Activated T-cell treated with anti-CD3 and anti-CD28 coated beads, Interleukin-2, amount 50 U/mL, for 48 hours (primary cell): ENCODE measurements at regions not wholly inside any gene's neighbourhood (a gene's known extent, or its start where the extent isn't known, plus 50 kb on each side); places are given as distances from the start of the nearest gene placed in this dataset.

ENCODE experiments used
- DNase-seq, 2 experiments: peaks; one replicate each; pipeline ENCODE4 v3.0.0-alpha.2; 2020

DNA sequence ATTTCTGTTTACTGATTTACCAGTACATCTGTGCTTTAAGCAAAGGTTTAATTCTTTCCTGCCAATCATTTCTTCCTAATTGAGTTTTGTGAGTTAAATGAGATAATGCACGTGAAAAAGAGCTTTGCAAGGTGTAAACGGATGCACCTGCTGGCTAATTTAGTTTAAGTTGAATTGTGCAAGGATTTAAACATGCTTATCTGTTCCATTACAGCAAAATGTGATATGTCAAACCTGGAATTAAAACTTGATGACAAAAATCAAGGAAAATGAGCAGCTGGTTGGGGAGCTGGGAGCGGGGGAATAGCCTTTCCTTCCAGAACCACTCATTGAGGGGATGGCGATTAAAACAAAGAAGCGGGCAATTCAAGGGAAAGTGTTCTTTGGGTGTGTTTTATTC, 155.0 kb upstream of the CTTNBP2 start:
- no peak for DNase-seq

GRCh38 chr7:118029826-118030422, 154.0 kb upstream of the LSM8 start:
- no peak for DNase-seq

- DNase-seq, result no peak
These were observed 150.7 kb upstream of the LSM8 start for GRCh38 chr7:118033273-118033672.

- DNase-seq, result no peak
These were observed 143.9 kb upstream of the LSM8 start for GRCh38 chr7:118039963-118040489.

- DNase-seq, result no peak
These were observed 143.4 kb upstream of the LSM8 start for GRCh38 chr7:118040562-118040961.

DNA sequence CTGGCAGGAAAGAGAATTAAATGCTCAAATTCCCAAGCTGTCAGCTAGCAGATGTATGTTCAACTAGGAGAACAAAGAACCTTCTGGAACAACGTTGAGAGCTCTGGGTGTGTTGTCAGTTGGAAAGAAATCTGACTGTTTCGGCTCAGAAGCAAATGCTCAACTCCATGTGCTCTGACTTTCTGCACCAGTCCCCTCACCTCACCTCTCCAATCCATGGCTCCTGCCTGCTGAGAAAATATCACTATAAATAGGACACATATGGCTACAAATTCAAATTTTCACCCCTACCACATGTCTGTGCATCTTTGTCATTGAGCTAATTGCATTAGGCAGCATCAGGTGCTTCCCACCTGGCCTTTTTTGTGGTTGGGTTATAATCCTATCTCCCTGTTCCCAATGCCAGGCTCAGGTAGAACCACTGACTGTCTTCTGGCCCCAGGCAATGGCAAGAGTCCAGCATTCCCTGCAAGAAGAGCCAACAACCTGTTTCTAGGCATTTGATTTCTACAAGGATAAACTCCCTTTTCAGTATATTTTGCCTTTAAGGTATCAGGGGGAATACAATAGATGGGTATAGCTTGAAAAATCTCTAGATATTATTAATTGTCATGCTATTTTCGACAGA, 142.6 kb upstream of the LSM8 start:
- no peak for DNase-seq

DNA sequence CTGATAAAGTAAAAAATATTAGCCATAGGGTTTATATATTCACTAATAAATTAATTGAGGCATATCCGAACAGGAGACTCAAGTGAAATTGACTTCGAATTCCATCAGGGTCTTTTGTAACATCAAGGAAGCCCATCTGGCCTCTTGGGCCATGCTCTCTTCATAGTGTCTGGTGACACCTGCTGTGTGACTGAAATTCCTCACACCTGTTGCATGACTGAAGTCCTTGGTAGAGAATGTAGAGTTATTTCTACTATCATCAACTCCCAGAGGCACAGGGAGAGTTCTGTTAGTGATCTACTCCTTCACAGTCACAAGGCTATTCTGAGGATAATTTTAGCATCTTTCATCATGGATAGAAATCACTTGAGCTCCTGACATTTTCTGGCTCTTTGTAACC, 138.3 kb upstream of the LSM8 start:
- no peak for DNase-seq

GRCh38 chr7:118046086-118046485, 137.9 kb upstream of the LSM8 start:
- DNase-seq, result no peak

- DNase-seq, result no peak
These were observed 137.2 kb upstream of the LSM8 start for GRCh38 chr7:118046801-118047200.

DNA sequence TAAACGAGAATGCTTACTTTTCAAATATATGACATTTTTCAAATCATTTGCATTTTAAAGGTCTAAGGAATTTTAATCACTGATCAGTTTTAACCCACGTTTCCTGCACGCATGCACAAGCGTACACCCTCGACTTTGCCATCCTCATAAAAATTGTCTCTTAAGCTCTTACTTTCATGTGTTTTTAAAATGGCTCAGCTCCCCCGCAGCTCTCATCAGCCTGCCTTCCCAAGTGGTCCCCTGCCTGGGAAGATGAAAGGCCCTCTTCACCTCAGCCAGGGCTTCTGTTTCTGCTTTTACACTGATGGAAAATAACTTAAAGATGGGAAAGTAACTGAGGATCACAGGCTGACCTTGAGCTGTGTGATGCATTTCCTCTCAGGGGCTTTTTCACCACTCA, 131.6 kb upstream of the LSM8 start:
- DNase-seq, result no peak

GRCh38 chr7:118053353-118053752, 130.6 kb upstream of the LSM8 start:
- DNase-seq, result no peak

DNA sequence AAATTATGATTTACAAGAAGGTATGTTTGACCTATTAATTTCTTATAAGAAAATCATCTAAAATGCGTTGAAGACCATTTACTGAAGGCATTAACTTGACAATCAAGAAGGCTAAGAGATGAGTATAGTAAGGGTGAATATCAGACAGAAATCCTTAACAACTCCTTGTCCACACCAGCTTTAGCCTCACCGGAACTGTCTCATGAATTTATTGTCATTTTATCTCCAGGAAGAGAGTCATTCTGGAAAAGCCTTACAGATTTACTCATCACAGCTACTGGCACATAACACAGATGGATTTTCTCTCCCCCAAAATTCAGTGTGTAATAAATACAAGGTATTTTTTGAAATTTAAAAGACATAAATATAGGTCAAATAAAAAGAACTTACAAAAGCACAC, 129.4 kb upstream of the LSM8 start:
- DNase-seq, result no peak

- DNase-seq, result no peak
These were observed 128.3 kb upstream of the LSM8 start for GRCh38 chr7:118055647-118056046.

DNA sequence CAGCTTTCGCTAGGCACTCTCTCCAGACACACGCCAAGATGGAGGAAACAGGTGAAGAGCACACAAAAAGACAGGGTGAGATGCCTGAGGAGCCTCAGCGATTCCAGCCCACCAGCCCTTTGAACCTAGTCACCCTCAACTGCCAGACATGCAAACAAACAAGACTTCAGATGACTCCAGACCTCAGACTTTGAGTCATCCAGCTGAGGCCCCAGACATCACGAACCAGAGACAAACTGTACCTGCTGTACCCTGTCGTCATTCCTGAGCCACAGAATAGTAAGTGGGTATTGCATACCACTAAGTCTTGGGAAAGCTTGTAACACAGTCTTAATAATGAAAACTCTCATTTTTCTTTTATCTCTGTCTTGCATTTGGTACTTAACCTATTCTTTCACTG, 126.6 kb upstream of the LSM8 start:
- no peak for DNase-seq

GRCh38 chr7:118059209-118059608, 124.8 kb upstream of the LSM8 start:
- DNase-seq, result no peak

GRCh38 chr7:118060692-118061091, 123.3 kb upstream of the LSM8 start:
- no peak for DNase-seq

DNA sequence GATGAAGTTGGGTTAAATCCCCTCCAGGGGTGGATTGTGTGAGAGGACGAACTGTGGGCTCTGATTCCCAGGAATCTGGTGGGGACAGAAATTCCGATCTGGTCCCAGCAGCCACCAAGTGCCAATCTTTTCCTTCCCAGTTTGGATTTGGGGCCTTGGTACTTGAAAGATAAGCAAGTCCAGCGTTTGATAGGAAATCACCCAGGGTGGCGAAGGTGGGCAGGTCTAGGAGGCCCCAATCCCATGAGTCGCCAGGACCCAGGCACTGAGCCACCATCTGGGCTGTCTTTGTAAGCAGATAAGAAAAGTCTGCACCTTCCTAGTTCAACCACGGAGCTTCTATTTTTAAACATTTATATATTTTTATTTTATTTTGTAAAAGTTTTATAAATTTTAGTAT, 122.6 kb upstream of the LSM8 start:
- no peak for DNase-seq

GRCh38 chr7:118072893-118073674, 110.9 kb upstream of the LSM8 start:
- no peak for DNase-seq

DNA sequence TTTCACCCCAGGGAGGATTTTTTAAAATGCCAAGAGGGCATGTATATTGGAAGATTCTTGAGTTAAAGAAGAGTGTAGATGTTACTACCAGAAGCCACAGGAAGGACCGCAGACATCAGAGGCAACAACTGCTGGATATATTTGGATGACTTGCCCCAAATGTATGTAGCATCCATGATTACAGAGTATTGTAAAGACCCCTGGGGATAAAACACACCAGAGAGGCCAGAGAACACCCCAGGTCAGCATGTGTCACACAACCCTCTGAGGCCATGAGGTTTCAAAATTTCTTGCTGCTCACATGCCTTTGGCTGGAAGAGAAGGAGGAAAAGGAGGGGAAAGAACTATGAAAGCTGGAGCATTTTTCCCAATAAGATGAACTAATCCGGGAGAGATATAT, 108.0 kb upstream of the LSM8 start:
- DNase-seq, result no peak

GRCh38 chr7:118076564-118076963, 107.4 kb upstream of the LSM8 start:
- DNase-seq, result no peak

DNA sequence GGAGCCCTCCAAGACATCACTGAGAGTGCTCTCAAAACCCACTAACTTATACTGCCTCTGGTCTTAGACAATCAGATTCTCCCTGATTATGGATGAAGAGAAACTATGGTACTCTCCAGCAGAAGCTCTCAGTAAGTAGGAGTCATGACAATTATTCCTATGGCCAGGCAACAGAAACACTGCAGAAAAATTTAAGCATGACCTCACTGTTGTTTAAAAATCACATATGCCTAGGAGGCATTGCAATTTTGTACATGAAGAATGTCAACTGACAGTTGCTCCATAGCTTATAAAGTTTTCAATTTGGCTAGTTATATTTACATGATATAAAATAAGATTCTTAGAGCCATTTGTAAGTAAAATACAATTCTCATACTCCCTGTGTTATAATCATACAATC, 105.9 kb upstream of the LSM8 start:
- no peak for DNase-seq

DNA sequence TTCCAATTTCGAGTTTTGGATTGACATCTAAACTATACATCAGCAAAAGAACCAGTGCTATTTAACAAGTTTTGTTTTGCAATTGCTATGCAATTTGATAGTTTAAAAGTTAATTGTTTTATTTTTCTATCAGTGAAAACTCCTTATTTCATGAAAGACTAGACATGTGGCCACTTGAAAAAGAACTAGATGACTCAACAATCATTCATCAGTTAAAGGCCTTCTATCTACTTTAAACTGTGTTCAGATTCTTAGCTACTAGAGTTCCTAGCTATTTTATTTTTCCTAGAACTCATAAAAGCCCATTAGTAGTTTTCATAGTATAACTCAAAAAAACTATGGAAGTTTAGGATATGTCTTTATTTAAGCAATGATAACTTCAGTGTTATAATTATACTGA, 104.6 kb upstream of the LSM8 start:
- no peak for DNase-seq

DNA sequence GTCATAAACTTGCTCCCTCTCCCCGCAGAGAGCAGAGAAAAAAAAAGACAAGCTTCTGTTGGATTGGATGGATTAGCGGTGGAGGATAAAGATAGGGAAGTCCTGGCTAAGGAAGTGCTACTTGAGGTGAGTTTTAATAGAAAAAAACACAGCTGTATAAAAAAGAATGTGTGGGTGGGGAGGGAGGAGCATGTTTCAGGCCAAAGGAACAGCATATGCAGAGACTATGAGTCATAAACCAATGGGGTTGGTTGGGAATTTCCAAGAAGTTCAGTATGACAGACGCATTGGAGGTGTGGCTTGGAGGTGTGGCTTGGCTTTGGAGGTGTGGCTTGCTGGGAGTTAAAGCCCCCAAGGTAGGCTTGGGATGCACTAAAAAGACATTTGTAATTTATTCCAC, 103.0 kb upstream of the LSM8 start:
- peak; percentile 62 to 69 for DNase-seq

- no peak for DNase-seq
These were observed 101.5 kb upstream of the LSM8 start for GRCh38 chr7:118082506-118082905.
